ENCODE measurements at regions not wholly inside any gene's neighbourhood (a gene's known extent, or its start where the extent isn't known, plus 50 kb on each side); places are given as distances from the start of the nearest gene placed in this dataset.

GRCh38 chr1:17887661-17888371 lies 132.7 kb downstream of the ACTL8 start:
- Histone ChIP-seq H3K27ac (no peak overlapping the region), H3K36me3 (no peaks in the 10 kb centered on the region), H3K4me1 (no peaks in the 10 kb centered on the region), H3K4me3 (no peak overlapping the region), H3K27me3 (peaks cover 0 to 34% of the 10 kb centered on the region in 2 donors), H3K9me3 (no peaks in the 10 kb centered on the region)
- WGBS, 2 donors: 54 to 58% methylated on average over 17 of the region's 17 CpGs
- DNase-seq (ENCODE audit: low spot score in 2 of 2): no peak
- TF ChIP-seq POLR2A (IDR thresholded peaks at IDR 0.05): no peak
- TF ChIP-seq CTCF (IDR thresholded peaks at IDR 0.05): no peak
- no peak for TF ChIP-seq EP300 (IDR thresholded peaks at IDR 0.05)

- no peak for TF ChIP-seq POLR2A (IDR thresholded peaks at IDR 0.05)
- no peak for TF ChIP-seq CTCF (IDR thresholded peaks at IDR 0.05)
- no peak for TF ChIP-seq EP300 (IDR thresholded peaks at IDR 0.05)
- no peak for DNase-seq (ENCODE audit: low spot score in 2 of 2)
- H3K27ac ChIP-seq: no peak overlapping the region
- H3K9me3 ChIP-seq: no peaks in the 10 kb centered on the region
- peaks cover 0 to 33% of the 10 kb centered on the region in 2 donors for H3K27me3 ChIP-seq
- no peak overlapping the region for H3K4me3 ChIP-seq
- no peaks in the 10 kb centered on the region for H3K36me3 ChIP-seq
- 42 to 49% methylated on average over 23 of the region's 23 CpGs for WGBS, 2 donors
- H3K4me1 ChIP-seq: no peaks in the 10 kb centered on the region
Observed at GRCh38 chr1:17890056-17890814, 135.1 kb downstream of the ACTL8 start.

- H3K27ac ChIP-seq: no peak overlapping the region
- no peaks in the 10 kb centered on the region for H3K4me1 ChIP-seq
- TF ChIP-seq CTCF (IDR thresholded peaks at IDR 0.05) (no peak), POLR2A (IDR thresholded peaks at IDR 0.05) (no peak), EP300 (IDR thresholded peaks at IDR 0.05) (no peak)
- no peaks in the 10 kb centered on the region for H3K36me3 ChIP-seq
- H3K4me3 ChIP-seq: no peak overlapping the region
- 74 to 79% methylated on average over 7 to 8 of the region's 8 CpGs for WGBS, 2 donors
- H3K27me3 ChIP-seq: peaks cover 0 to 34% of the 10 kb centered on the region in 2 donors
- DNase-seq (ENCODE audit: low spot score in 2 of 2): no peak
- H3K9me3 ChIP-seq: no peaks in the 10 kb centered on the region
Observed at GRCh38 chr1:17890815-17891191, 135.7 kb downstream of the ACTL8 start.

DNA sequence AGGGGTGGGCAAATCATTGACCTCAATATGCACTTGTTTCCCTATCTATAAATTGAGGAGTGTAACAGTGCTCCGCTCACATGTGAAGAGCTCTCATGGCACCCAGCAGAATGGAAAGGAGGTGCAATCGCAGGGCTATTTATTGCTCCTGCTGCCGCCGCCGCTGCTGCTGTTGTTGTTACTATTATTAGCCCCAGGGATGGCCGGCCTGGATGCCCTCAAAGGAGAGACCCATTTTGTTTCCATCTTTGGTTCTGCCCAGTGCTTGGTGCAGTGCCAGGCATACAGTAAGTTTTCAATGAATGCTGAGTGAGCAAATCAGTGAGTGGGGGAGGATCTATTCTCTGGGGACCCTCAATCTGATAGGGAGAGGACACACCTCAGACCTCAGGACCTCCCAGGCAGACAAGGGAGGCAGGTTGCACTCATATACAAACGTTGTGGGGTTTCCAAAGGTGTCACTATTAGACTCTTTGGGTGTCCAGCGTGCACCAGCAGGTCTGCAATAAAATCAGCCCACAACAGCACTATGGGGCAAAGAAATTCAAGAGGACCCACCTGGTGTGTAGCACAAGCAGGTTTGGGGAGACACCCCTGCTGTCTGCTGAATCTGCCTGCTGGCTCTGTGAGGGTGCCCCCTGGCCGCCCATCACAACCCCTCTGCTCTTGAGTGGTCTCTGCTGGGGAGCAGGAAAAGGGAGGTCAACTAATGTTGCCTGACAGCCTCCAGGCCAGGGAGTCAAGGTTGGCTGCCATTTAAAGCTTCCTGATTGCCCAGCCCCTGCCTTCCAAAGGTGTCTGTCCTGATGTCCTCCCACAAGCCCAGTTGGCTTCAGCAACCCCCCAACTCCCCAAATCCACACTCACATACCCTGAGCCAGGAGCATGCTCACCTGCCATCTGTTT lies 136.3 kb downstream of the ACTL8 start:
- Histone ChIP-seq H3K9me3 (no peaks in the 10 kb centered on the region), H3K27ac (no peak overlapping the region), H3K4me3 (no peak overlapping the region), H3K4me1 (no peaks in the 10 kb centered on the region), H3K36me3 (no peaks in the 10 kb centered on the region), H3K27me3 (peaks cover 0 to 40% of the 10 kb centered on the region in 2 donors)
- 60 to 67% methylated on average over 9 of the region's 9 CpGs for WGBS, 2 donors
- TF ChIP-seq POLR2A (IDR thresholded peaks at IDR 0.05) (no peak), CTCF (IDR thresholded peaks at IDR 0.05) (no peak), EP300 (IDR thresholded peaks at IDR 0.05) (no peak)
- DNase-seq (ENCODE audit: low spot score in 2 of 2): no peak

Measured in tibial nerve (tissue), 4 donors.